ENCODE measurements at regions not wholly inside any gene's neighbourhood (a gene's known extent, or its start where the extent isn't known, plus 50 kb on each side); places are given as distances from the start of the nearest gene placed in this dataset.
A peak's percentile ranks its signal among the peaks of the same experiment; 100 is the strongest.

DNA sequence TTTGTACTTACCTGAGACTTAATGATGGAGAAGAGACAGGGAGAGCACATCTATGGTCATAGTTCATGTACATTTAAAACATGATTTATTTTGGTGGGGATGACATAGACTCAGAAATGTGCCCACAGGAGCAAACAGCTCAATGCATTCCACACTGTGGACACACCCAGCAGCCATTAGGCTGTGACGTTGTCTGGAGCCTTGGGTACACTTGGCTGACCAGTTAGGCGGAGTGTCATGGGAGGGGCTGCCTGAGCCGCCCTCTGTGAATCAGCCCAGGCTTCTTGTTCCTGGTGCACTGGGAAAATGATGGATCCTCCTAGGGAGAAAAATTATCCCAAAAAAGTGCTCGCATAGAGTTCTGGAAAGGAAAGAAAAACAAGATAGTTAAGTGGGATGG lies 231.0 kb upstream of the GMDS start:
- WGBS: 66% methylated on average over 4 of the region's 4 CpGs
- Histone ChIP-seq H3K4me1 (ENCODE audit: insufficient read depth) (no peaks in the 10 kb centered on the region), H3K36me3 (ENCODE audit: insufficient read depth) (no peaks in the 10 kb centered on the region), H3K27ac (ENCODE audit: low read depth) (no peak overlapping the region), H3K4me3 (ENCODE audit: low read depth, low read length) (no peak overlapping the region)
- peak; percentile 7 for DNase-seq (ENCODE audit: extremely low spot score)

DNA sequence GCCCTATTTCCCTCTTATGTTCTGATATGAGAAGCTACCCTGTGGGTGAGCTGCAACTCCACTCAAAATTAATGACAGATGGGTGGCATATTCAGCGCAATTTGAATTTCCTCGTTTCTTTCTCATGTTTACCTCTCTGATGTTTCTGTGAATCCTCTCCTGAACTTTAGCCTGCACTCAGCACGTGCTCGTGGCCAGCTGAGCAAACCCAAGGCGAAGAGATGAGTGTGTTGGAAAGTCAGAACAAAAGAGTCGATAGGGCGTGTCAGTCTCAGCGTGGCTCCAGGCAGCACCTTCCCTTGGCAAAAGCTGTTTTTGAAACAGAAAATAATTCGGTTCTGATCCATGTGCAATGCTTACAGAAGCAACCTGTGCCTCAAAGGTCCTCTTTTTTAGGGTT lies 226.1 kb upstream of the GMDS start:
- no peak for DNase-seq (ENCODE audit: extremely low spot score)

DNA sequence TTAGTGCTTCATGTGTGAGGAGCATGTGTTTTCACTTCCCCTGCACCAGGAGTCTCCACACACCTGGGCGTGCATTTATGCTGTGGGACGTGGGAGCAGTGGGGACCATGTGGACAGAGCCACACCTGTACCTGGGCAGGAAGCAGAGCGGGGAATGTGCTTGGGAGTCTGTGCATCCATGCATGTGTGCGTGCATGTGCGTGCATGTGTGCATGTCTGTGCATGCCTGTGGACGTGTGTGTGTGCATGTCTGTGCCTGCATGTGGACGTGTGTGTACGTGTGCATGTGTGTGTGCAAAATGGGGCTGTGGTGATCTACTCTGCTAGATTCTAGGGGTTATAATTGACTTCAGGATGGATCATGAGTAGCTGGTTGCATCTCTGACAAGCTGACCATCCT lies 224.0 kb upstream of the GMDS start:
- Histone ChIP-seq H3K4me3 (ENCODE audit: low read depth, low read length) (no peak overlapping the region), H3K27ac (ENCODE audit: low read depth) (no peak overlapping the region), H3K4me1 (ENCODE audit: insufficient read depth) (no peaks in the 10 kb centered on the region), H3K36me3 (ENCODE audit: insufficient read depth) (no peaks in the 10 kb centered on the region)
- WGBS: 90% methylated on average over 8 of the region's 8 CpGs
- DNase-seq (ENCODE audit: extremely low spot score): no peak

More for the DNA sequence above, 226.1 kb upstream of the GMDS start:
- Histone ChIP-seq H3K36me3 (ENCODE audit: insufficient read depth) (no peaks in the 10 kb centered on the region), H3K27ac (ENCODE audit: low read depth) (no peak overlapping the region), H3K4me3 (ENCODE audit: low read depth, low read length) (no peak overlapping the region), H3K4me1 (ENCODE audit: insufficient read depth) (no peaks in the 10 kb centered on the region)
- WGBS: 89% methylated on average over 9 of the region's 9 CpGs

DNA sequence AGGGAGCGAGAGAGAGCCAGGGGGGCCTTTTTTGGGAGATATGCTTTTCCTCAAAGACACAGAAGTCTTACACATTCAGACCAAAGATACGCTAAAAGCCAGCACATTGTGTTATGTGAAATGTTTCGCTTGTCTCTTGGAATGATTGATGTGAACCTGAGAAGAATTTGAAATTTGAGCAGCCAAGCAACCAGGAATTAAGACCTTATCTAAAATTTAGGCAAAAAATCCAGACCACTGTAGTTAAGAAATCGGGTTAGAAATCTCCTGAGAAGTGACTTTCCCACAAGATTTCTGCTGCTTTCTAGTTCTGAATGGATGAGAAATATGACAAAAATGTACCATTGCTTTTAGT lies 223.2 kb upstream of the GMDS start:
- Histone ChIP-seq H3K4me3 (ENCODE audit: low read depth, low read length) (no peak overlapping the region), H3K4me1 (ENCODE audit: insufficient read depth) (no peaks in the 10 kb centered on the region), H3K27ac (ENCODE audit: low read depth) (no peak overlapping the region), H3K36me3 (ENCODE audit: insufficient read depth) (no peaks in the 10 kb centered on the region)
- WGBS: 51% methylated on average over 4 of the region's 4 CpGs
- no peak for DNase-seq (ENCODE audit: extremely low spot score)

DNA sequence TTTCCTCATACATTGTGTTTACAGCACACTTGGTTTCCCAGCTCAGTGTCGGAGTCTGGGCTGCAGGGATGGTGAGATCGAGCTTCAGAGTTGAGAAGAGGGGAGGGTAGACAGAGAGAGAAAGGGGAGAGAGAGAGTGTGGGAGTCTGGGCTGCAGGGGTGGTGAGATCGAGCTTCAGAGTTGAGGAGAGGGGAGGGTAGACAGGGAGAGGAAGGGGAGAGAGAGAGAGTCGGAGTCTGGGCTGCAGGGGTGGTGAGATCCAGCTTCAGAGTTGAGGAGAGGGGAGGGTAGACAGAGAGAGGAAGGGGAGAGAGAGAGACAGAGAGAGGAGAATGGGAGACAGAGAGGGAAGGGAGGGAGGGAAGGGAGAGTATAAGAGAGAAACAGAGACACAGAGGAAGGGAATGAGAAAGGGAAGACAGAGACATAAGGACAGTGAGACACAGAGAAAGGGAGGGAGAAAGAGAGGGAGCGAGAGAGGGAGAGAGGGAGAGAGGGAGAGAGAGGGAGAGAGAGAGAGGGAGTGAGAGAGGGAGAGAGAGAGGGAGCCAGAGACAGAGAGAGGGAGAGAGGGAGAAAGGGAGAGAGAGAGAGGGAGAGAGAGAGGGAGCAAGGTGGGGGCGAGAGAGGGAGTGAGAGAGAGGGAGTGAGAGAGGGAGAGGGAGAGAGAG lies 222.7 kb upstream of the GMDS start:
- no peak for DNase-seq (ENCODE audit: extremely low spot score)
- WGBS: 39% methylated on average over 6 of the region's 6 CpGs
- H3K4me3 ChIP-seq (ENCODE audit: low read depth, low read length): no peak overlapping the region
- H3K36me3 ChIP-seq (ENCODE audit: insufficient read depth): no peaks in the 10 kb centered on the region
- no peaks in the 10 kb centered on the region for H3K4me1 ChIP-seq (ENCODE audit: insufficient read depth)
- no peak overlapping the region for H3K27ac ChIP-seq (ENCODE audit: low read depth)

DNA sequence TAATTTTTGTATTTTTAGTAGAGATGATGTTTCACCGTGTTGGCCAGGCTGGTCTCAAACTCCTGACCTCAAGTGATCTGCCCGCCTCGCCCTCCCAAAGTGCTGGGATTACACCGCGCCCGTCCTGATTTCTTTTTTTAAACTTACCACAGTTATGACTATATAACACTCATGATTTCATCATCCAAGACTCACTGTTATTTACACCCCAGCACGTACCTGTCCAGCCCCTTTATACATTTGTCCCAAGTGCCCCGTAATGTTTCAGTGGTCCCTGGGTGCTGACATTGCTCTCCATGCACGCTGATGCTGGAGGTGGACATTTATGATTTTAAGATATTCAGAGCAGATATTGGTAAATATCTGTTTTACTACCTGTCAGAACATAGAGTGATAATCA lies 219.9 kb upstream of the GMDS start:
- 94% methylated on average over 9 of the region's 9 CpGs for WGBS

DNA sequence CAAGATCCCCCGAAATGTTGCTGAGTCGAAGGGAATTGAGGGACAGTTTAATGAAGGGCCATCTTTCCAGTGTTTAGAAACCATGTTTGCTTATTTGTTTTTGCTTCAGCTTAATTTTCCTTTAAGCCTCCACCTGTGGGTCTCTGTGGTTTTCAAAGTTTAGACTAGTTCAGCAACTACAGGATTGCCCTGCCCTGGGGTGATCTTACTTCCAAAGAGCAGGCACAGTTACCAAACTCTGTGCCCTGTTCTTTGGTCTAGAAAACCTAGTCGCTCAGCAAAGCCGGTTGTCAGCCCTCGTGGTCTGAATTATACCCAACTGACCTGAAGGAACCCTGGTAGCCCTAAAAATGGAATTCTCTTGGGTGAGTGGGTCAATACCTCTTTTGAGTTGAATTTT lies 219.2 kb upstream of the GMDS start:
- H3K4me1 ChIP-seq (ENCODE audit: insufficient read depth): no peaks in the 10 kb centered on the region
- no peak overlapping the region for H3K4me3 ChIP-seq (ENCODE audit: low read depth, low read length)
- no peak overlapping the region for H3K27ac ChIP-seq (ENCODE audit: low read depth)
- no peaks in the 10 kb centered on the region for H3K36me3 ChIP-seq (ENCODE audit: insufficient read depth)
- no peak for DNase-seq (ENCODE audit: extremely low spot score)
- 88% methylated on average over 5 of the region's 5 CpGs for WGBS

More for the DNA sequence above, 219.9 kb upstream of the GMDS start:
- Histone ChIP-seq H3K4me3 (ENCODE audit: low read depth, low read length) (no peak overlapping the region), H3K36me3 (ENCODE audit: insufficient read depth) (no peaks in the 10 kb centered on the region), H3K27ac (ENCODE audit: low read depth) (no peak overlapping the region), H3K4me1 (ENCODE audit: insufficient read depth) (no peaks in the 10 kb centered on the region)
- DNase-seq (ENCODE audit: extremely low spot score): no peak

DNA sequence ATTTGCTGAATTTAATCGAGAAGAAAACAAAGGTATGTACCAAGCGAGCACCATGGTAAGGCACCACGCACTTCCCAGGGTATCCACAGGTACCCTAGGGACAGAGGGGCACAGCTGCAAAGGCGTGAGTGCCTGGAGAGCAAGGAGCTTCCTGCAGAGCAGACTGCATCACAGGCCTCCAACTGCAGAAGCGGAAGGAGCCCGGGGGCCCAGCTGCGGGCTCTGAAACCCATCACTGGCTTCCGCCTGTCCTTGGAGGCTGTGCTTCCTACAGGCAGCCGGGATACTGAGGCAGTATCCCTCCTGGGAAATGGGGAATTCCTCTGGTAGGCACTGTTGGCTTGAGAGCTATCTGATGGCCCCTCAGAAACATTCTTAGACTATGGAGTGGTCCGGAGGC lies 217.4 kb upstream of the GMDS start:
- 90% methylated on average over 10 of the region's 10 CpGs for WGBS
- no peaks in the 10 kb centered on the region for H3K4me1 ChIP-seq (ENCODE audit: insufficient read depth)
- no peak overlapping the region for H3K4me3 ChIP-seq (ENCODE audit: low read depth, low read length)
- H3K27ac ChIP-seq (ENCODE audit: low read depth): no peak overlapping the region
- DNase-seq (ENCODE audit: extremely low spot score): no peak
- H3K36me3 ChIP-seq (ENCODE audit: insufficient read depth): no peaks in the 10 kb centered on the region

DNA sequence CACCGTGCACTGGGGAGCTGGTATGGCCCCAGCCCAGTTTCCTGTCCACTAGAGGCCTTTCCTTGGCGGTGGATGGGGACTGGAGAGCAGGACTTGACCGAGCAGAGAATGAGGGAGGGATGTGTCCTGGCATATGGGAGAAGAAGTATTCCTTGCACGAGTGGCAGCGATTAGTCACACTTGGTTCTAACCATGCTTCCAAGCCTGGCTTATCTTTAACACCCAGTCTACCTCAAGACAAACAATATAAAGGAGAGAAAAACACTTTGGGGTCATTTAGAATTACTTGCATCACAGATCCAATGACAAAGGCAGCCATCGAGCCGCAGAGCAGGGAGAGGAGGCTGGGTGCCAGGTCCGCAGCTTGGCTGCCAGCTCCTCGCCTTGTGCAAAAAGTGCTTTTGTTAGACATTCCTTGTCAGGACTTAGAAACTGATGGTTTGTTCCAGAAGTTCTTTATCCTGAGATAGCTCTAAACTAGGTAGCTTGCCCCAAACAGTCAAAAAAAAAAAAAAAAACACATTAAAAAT lies 214.9 kb upstream of the GMDS start:
- Histone ChIP-seq H3K36me3 (ENCODE audit: insufficient read depth) (no peaks in the 10 kb centered on the region), H3K27ac (ENCODE audit: low read depth) (no peak overlapping the region), H3K4me1 (ENCODE audit: insufficient read depth) (no peaks in the 10 kb centered on the region), H3K4me3 (ENCODE audit: low read depth, low read length) (no peak overlapping the region)
- no peak for DNase-seq (ENCODE audit: extremely low spot score)
- 84% methylated on average over 9 of the region's 9 CpGs for WGBS

DNA sequence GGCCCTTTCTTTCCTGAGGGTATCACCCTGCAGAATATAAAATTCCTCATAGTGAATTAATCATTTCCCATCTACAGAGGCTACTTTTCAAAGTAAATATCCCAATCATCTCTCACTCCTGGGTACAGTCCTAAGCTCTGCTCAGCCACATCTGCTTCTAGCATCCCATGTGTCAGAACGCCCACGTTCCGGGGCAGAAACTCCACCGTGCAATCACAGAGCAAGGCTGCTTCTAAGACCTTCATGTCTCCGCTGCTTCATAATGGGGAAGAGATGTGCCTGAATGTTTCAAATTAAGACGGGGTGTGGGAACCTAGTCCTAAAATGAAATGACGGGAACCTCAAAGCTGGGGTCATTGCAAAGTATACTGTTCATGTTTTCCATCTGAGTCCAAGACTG lies 208.8 kb upstream of the GMDS start:
- no peak for DNase-seq (ENCODE audit: extremely low spot score)
- Histone ChIP-seq H3K4me1 (ENCODE audit: insufficient read depth) (no peaks in the 10 kb centered on the region), H3K4me3 (ENCODE audit: low read depth, low read length) (no peak overlapping the region), H3K27ac (ENCODE audit: low read depth) (no peak overlapping the region), H3K36me3 (ENCODE audit: insufficient read depth) (no peaks in the 10 kb centered on the region)
- 88% methylated on average over 7 of the region's 7 CpGs for WGBS

DNA sequence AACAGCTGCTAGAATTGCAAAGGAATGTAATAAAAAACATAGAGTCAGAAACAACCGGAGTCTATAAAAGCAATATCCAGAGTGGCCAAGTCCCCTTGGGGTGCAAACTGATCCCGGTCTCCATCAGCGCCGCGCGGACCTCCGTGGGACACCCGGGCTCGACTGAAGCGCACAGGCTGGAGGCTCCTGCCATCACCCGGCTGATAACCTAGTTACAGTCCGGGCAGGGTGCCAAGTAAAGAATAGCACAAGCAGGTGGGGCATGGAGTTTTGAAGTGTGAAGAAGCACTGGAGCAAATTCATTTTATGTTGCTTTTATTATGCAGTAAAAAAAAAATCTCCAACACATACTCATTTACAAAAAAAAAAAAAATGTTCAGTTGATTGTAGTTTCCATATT lies 205.1 kb upstream of the GMDS start:
- no peak for DNase-seq (ENCODE audit: extremely low spot score)
- Histone ChIP-seq H3K36me3 (ENCODE audit: insufficient read depth) (no peaks in the 10 kb centered on the region), H3K27ac (ENCODE audit: low read depth) (no peak overlapping the region), H3K4me1 (ENCODE audit: insufficient read depth) (no peaks in the 10 kb centered on the region), H3K4me3 (ENCODE audit: low read depth, low read length) (no peak overlapping the region)
- 26% methylated on average over 12 of the region's 12 CpGs for WGBS

DNA sequence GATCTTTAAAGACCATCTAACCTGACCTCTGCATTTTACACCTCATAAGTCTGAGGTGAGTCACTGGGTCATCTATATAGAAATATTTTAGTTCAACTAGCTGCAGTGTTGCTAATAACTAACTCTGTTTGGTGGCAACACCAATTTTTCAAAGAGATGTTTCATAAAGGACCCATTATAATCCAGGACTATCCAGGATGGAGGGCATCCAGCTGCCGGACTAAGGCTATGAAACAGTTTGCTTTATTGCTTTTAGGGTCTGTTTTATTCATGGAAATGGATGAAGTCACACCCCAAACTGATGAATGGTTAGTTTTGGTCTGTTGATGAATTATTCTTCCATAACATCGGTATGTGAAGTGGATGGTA lies 204.2 kb upstream of the GMDS start:
- H3K4me3 ChIP-seq (ENCODE audit: low read depth, low read length): no peak overlapping the region
- no peaks in the 10 kb centered on the region for H3K4me1 ChIP-seq (ENCODE audit: insufficient read depth)
- WGBS: 84% methylated on average over 2 of the region's 2 CpGs
- DNase-seq (ENCODE audit: extremely low spot score): no peak
- no peak overlapping the region for H3K27ac ChIP-seq (ENCODE audit: low read depth)
- H3K36me3 ChIP-seq (ENCODE audit: insufficient read depth): no peaks in the 10 kb centered on the region

DNA sequence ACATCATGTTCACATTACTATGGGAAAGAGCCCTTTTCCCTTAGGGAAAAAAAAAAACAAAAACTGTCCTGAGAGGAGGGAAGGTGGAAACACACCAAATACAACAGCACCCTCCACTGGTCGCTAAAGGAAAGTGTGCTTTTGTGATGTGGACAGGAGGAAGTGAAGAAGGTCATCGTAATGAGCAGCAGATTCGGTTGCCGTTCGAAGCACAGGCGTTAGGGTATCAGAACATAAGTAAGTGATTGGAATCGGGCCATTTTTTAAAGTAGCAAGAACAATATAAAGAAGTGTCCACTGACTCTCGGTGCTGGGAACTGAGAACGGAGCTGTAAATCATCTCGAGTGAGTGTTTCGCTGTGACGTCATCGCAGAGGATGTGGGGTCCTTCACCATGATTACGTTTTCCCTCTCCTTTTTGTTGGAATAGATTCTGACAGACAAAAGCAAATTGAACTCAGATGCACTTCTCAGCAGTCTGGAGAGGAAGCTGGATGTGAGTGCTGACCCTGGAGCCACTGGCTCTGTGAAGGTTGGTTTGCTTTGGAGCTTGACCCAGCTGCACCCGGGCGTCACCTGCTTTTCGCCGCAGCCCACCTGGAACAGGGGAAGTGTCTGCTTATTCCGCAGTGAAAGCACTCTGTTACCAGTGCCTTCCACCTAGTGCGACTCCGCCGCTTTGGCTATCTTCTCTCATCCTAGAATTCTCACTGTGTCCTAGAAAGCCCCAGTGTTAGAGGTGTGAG lies 203.6 kb upstream of the GMDS start:
- WGBS: 37% methylated on average over 22 of the region's 22 CpGs
- H3K4me1 ChIP-seq (ENCODE audit: insufficient read depth): no peaks in the 10 kb centered on the region
- no peak overlapping the region for H3K27ac ChIP-seq (ENCODE audit: low read depth)
- H3K4me3 ChIP-seq (ENCODE audit: low read depth, low read length): no peak overlapping the region
- no peaks in the 10 kb centered on the region for H3K36me3 ChIP-seq (ENCODE audit: insufficient read depth)
- peak; percentile 29 for DNase-seq (ENCODE audit: extremely low spot score)

DNA sequence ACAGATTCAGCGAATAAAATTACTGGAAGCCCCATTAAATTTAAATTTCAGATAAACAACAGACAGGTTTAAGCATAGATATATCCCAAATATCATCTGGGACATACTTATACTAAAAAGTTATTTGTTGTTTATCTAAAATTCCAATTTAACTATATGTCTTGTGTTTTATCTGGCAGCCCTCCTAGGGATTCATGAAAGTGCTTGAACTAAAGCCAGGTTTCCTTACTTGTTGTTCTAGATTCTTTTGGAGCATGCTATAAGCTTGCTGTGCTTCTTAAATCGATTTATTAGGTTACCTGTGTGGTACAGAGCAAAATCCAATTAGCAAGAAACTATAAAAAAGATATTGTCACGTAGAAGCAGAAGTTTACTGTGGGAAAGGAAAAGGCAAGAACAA lies 202.5 kb upstream of the GMDS start:
- no peaks in the 10 kb centered on the region for H3K36me3 ChIP-seq (ENCODE audit: insufficient read depth)
- 61% methylated on average over 3 of the region's 3 CpGs for WGBS
- no peak for DNase-seq (ENCODE audit: extremely low spot score)
- H3K4me1 ChIP-seq (ENCODE audit: insufficient read depth): no peaks in the 10 kb centered on the region
- H3K27ac ChIP-seq (ENCODE audit: low read depth): no peak overlapping the region
- H3K4me3 ChIP-seq (ENCODE audit: low read depth, low read length): no peak overlapping the region

Measured in urinary bladder (tissue), 3 donors.